ENCODE measurements at regions not wholly inside any gene's neighbourhood (a gene's known extent, or its start where the extent isn't known, plus 50 kb on each side); places are given as distances from the start of the nearest gene placed in this dataset.

DNA sequence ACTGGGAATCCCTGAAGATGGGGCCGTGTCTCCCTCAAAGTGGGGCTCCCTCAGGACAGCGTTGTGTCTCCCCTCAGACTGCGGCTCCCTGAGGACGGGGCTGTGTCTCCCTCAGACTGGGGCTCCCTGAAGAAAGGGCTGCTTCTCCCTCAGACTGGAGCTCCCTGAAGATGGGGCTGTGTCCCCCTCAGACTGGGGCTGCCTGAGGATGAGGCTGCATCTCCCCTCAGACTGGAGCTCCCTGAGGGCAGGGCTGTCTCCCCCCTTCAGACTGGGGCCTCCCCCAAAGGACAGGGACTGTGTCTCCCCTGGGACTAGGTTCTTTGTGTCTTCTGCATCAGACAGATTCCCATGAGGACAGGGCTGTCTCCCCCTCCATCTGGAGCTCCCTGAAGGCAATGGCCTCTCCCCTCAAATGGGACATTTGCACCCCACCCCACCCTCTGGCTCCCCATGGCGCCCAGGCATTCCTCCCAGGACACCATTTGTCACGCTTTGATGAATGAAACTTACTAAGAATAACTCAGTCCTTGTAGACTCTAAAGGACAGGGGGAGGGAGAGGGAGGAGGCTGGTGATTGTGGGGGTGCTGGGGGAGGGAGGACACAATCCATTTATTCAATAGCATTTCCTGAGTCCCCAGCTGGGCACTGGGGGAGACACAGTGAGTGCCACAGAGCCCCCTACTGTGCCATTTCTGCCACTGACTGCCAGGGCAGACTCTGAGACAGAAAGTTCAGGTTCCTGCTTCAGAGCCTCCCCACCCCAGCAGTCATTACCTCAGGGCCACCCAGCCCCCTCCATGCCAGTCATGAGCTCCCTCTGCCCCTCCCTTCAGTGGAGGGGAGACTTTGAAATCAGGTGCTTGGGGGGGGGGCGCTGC, 122.4 kb downstream of the MRPL14 start:
- no peaks in the 10 kb centered on the region for H3K36me3 ChIP-seq (replicated peaks in 1 of 2; ENCODE audit: control insufficient read depth in 1 of 2, insufficient read depth in 2 of 2, low read length in 1 of 2)
- 82% methylated on average over 5 of the region's 7 CpGs for WGBS (ENCODE audit: low lambda C conversion rate)
- TF ChIP-seq CTCF (IDR thresholded peaks at IDR 0.05), result peak; percentile 46
- peak; percentile 57 for TF ChIP-seq SMC3 (IDR thresholded peaks at IDR 0.05; ENCODE audit: low read depth, low read length)
- TF ChIP-seq RAD21 (IDR thresholded peaks at IDR 0.05; ENCODE audit: low read length), result peak; percentile 69
- TF ChIP-seq, protein P1, sequence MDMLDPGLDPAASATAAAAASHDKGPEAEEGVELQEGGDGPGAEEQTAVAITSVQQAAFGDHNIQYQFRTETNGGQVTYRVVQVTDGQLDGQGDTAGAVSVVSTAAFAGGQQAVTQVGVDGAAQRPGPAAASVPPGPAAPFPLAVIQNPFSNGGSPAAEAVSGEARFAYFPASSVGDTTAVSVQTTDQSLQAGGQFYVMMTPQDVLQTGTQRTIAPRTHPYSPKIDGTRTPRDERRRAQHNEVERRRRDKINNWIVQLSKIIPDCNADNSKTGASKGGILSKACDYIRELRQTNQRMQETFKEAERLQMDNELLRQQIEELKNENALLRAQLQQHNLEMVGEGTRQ (IDR thresholded peaks at IDR 0.05; ENCODE audit: borderline replicate concordance, low read depth, low read length), result no peak
- ChIA-PET CTCF (interaction anchor here (0.7 to 4.4 kb wide), 26 partner anchors 8 to 235 kb away, joined by 3 to 27 read pairs (median 5); partner anchors contain the start of gene VEGFA), POLR2A (interaction anchor here (1.5 kb wide), 1 partner anchor 15 kb away, joined by 4 read pairs; no protein-coding TSS in a partner anchor)
- DNase-seq, result peak; percentile 71
- H3F3A ChIP-seq (replicated peaks; ENCODE audit: insufficient read depth), result no peaks in the 10 kb centered on the region
- H3K9me3 ChIP-seq, result no peaks in the 10 kb centered on the region
- H4K20me1 ChIP-seq (ENCODE audit: insufficient read depth), result no peaks in the 10 kb centered on the region
- no peaks in the 10 kb centered on the region for H3K27me3 ChIP-seq (ENCODE audit: insufficient read depth)
- H3K9me2 ChIP-seq, result no peaks in the 10 kb centered on the region
- no peak overlapping the region for H3K4me3 ChIP-seq (ENCODE audit: low read depth in 2 of 2, low read length in 1 of 2)
- H3K4me2 ChIP-seq, result no peak overlapping the region
- no peaks in the 10 kb centered on the region for H3K79me2 ChIP-seq (ENCODE audit: insufficient read depth)
- H2AFZ ChIP-seq (ENCODE audit: low read depth), result no peak overlapping the region
- H3K4me1 ChIP-seq (ENCODE audit: control insufficient read depth in 1 of 2, insufficient read depth in 2 of 2, low read depth in 1 of 2, low read length in 1 of 2), result peaks cover 12 to 46% of the 10 kb centered on the region in 2 experiments; a peak in 3 of 4 replicates
- no peak overlapping the region for H3K9ac ChIP-seq
- H3K27ac ChIP-seq (ENCODE audit: low read depth in 2 of 2, low read length in 1 of 2), result peak overlapping the region in 1 of 2 experiments; percentile 14; a peak in 1 of 4 replicates

- H3K4me1 ChIP-seq (ENCODE audit: control insufficient read depth in 1 of 2, insufficient read depth in 2 of 2, low read depth in 1 of 2, low read length in 1 of 2), result peaks cover 11 to 45% of the 10 kb centered on the region in 2 experiments; a peak in 3 of 4 replicates
- H4K20me1 ChIP-seq (ENCODE audit: insufficient read depth), result no peaks in the 10 kb centered on the region
- H3K27ac ChIP-seq (ENCODE audit: low read depth in 2 of 2, low read length in 1 of 2), result peak overlapping the region in 1 of 2 experiments; percentile 11; a peak in 1 of 4 replicates
- H3K79me2 ChIP-seq (ENCODE audit: insufficient read depth), result no peaks in the 10 kb centered on the region
- TF ChIP-seq POLR2AphosphoS5 (IDR thresholded peaks at IDR 0.05; ENCODE audit: low read depth, low read length) (no peak), NRF1 (IDR thresholded peaks at IDR 0.05; ENCODE audit: low read depth, low read length) (no peak), CTCF (IDR thresholded peaks at IDR 0.05) (no peak), SIN3A (IDR thresholded peaks at IDR 0.05; ENCODE audit: borderline replicate concordance, low read depth, low read length) (no peak), RXRA (IDR thresholded peaks at IDR 0.05; ENCODE audit: borderline replicate concordance, low read depth) (no peak), GABPA (IDR thresholded peaks at IDR 0.05; ENCODE audit: low read depth) (no peak), YY1 (IDR thresholded peaks at IDR 0.05; ENCODE audit: low read depth) (no peak)
- 91% methylated on average over 7 of the region's 9 CpGs for WGBS (ENCODE audit: low lambda C conversion rate)
- no peaks in the 10 kb centered on the region for H3K9me3 ChIP-seq
- no peaks in the 10 kb centered on the region for H3K36me3 ChIP-seq (replicated peaks in 1 of 2; ENCODE audit: control insufficient read depth in 1 of 2, insufficient read depth in 2 of 2, low read length in 1 of 2)
- no peak overlapping the region for H3K4me2 ChIP-seq
- H3K27me3 ChIP-seq (ENCODE audit: insufficient read depth), result no peaks in the 10 kb centered on the region
- H3F3A ChIP-seq (replicated peaks; ENCODE audit: insufficient read depth), result no peaks in the 10 kb centered on the region
- no peak for DNase-seq
- no peak overlapping the region for H2AFZ ChIP-seq (ENCODE audit: low read depth)
- H3K4me3 ChIP-seq (ENCODE audit: low read depth in 2 of 2, low read length in 1 of 2), result no peak overlapping the region
- no peak overlapping the region for H3K9ac ChIP-seq
- no peaks in the 10 kb centered on the region for H3K9me2 ChIP-seq
- CTCF ChIA-PET, result interaction anchor here (0.8 to 4.4 kb wide), 15 partner anchors 7 to 235 kb away, joined by 3 to 27 read pairs (median 7); partner anchors contain the start of gene VEGFA
- POLR2A ChIA-PET, result interaction anchor here (1.5 kb wide), 1 partner anchor 14 kb away, joined by 4 read pairs; no protein-coding TSS in a partner anchor
These were observed 123.1 kb downstream of the MRPL14 start for GRCh38 chr6:44004136-44004535.

All from SK-N-SH (cell line).